HG02763 (cell line): ENCODE measurements at regions not wholly inside any gene's neighbourhood (a gene's known extent, or its start where the extent isn't known, plus 50 kb on each side); places are given as distances from the start of the nearest gene placed in this dataset.

Experiments
- ATAC-seq: cut with Tn5 transposase; IDR thresholded peaks from one replicate; pipeline ENCODE4 v1.9.1; 2021; ENCODE audit warnings: mild to moderate bottlenecking, moderate library complexity; ENCODE audit not compliant: unreplicated experiment

DNA sequence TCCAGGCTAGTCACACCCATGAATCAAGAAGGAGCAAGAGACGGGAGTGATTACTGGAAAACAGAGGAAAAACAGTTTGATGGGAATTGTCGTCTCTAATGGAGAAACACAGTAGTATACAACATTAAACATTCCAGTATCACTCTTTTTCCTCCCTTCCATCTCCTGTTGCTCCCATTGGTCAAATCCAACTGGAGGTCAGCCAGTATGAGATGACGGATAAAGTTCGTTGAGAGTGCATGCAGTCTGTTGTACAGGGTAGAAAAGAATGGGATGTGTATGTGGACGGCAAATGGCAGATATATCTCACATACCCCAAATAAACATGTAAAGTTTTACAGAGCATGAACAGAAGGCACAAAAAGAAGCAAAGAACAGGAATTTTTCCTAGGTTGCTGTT is 221.9 kb upstream of the TNP1 start:
- ATAC-seq: no peak

DNA sequence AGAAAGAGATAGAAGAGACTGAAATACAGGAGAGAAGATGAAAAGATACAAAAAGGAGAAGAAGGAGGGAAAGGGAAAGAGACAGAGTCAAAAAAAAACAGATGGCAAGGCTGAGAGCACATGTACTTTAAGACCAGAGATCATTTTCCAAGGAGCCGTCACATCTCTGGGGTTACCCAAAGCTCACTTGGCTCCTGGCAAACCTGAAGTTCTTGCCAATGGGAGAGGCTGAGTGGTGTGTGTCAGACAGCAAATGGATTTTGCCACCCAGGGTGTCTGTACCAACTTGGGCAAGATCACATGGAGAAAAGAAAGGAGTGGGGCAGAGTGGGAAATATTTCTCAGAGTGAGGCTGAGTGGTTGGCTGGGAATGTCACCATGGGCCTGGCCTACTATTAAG is 219.3 kb upstream of the TNP1 start:
- ATAC-seq: no peak

DNA sequence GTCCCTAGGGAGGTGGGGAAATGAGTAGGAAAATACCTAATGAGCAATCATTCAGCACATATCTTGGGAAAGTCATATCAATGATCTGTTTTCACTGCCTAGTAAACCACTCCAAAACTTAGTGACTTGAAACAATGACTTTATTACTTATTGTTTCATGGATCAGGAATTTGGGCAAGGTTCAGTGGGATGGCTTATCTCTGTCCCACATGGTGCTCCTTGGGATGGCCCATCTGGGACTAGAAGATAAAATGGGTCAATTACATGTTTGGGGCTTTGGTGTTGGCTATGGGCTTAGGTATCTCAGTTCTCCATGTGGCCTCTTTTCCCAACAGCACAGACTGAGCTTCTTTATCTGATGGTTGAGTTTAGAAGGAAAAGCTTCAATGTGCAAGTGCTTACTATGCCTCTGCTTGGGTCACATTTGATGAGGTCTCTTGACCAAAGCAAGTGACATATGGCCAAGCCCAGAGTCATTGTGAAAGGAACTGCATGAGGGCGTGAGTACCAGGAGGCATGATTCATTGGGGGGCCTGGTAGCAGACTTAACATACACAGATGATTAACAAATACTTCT is 218.1 kb upstream of the TNP1 start:
- no peak for ATAC-seq

DNA sequence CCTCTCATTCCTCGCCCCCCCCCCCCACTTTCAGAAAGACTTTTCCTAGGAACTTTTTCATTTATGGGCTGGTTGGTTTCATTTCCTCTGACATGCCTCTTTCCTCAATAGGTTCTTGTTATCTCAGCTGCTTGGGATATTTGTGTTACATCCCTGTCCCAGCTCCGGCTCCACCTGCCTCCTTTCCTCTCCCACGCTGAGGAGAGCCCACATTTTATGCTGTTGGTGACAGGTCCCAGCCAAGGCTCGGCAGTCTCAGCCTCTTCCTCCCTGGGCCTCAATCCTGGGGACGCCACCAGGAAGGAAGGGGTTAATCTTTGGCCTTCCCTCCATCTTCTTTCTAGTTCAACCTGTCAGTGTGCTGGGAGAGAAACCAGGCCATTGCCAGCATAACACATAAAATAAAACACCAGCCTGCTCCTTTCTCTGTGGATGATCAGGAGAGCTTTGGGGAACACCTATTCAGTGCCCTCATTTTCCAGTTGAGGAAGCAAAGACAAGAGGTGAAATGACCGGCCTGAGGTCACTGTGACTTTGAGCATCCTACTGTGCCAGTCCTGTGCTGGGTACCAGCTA is 216.9 kb upstream of the TNP1 start:
- ATAC-seq: no peak

DNA sequence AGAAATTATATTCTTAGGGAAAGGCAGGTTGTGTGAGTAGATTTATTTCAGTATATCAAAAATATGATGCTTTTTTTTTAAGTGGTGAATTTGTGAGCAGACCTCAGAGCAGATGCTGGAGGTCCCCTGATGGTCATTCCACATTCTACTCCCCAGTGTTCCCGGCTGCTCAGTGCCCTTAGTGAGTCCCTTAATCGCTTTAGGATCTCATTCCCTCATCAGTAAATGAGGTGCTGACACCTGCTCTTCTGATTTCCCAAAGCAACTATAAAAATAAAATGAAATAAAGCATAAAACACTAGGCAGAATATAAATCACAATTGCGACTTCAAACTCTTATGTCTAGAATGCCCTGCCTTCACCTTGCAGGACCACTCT is 216.2 kb upstream of the TNP1 start:
- no peak for ATAC-seq

DNA sequence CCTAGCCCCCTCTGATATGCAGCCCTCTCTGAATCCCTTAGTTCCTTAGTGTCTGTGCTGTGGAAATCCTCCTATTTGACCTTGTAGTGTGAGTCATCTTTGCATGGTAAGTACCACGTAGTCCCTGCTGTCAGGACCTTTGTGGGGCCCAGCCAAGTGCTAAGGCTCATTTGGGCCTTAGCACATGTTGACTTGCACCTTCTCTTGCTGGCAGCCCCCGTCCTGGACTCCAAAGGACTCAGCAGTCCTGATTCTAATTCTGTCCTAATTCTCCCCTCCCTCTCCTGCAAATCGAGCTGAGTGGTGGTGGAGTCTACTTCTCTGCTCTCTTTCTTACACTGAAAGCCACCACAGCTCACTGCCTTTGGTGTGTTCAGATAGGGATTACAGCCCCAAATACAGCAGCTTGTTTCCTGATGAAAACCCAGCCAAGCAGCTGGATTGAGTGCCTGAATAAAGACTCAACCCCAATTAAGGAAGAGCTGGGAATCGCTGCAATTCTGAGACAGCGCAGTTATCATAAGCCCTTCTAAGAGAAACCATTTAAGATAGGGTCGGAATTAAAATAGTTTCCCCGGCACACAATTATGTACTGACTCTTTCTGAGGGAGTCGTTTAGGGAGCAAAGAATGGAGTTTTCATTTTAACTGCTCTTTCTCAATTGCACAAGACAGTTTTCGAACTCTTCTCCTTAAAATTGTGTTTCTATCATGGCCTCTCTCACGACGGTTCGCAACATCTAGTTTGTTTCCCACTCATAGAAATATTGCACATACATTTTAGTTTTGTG is 215.6 kb upstream of the TNP1 start:
- no peak for ATAC-seq

DNA sequence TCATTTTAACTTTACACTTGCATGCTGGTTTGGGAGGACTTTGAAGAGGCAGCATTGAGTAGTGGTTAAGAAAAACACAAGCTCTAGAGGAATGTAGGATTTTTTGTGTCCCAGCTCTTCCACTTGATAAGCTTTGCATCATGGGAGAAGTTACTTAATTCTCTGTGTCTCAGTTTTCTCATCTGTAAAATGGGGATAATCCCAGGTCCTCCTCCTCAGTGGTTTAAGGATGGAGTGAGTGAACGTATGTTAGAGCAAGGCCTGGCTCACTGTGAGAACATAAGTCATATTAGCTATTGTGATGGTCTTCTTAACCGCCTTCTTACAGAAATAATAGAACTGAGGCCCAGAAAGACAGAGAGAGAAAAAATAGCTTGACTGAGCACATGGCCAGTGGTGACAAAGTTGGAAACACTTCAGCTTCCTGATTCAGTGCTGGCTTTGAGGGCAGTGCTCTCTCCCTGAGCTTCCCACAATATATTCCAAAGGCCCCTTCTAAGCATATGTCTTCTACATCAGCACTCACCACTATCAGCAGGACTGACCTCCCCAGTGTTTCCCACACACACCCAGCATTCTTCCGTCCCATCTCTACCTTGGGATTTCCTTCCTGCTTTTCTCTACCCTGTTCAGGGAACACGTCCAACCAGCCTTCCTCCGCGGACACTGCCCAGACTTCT is 214.9 kb upstream of the TNP1 start:
- ATAC-seq: no peak

DNA sequence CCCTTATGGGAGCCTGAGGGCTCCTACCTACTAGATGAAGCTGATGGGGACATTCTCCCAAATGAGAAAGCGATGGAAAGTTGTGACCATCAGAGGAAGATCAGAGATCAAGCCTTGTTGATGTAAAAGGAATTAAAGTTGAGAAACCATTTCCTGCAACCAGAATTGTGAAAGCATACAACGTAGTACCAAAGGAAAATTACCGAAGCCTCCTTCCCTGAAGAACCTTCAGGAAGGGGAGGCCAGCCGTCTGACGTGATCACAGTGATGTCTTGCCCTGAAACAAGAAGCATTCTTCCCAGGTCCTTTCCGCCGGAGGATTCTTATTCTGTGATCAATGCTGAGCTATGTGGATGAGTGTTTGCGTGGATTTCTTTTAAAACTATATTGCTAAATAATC is 211.6 kb upstream of the TNP1 start:
- no peak for ATAC-seq

DNA sequence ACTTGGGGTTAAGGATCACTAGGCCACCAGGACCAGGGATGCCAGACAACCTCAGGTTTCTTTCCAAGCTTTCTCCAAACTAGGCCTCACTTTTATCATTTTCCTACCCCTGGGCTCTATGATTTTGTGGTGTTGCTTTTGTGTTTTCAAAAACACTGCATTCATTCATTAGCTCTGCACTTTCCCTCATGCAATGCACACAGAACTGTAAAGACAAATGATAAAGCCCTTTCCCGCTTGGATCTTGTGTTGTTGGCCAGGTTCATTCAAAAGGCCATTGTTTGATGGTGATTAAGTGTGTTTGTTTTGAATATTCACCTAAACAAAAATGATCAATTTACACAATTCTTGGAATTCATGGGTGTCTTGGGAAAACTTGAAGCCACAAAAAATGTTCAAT is 210.7 kb upstream of the TNP1 start:
- no peak for ATAC-seq

DNA sequence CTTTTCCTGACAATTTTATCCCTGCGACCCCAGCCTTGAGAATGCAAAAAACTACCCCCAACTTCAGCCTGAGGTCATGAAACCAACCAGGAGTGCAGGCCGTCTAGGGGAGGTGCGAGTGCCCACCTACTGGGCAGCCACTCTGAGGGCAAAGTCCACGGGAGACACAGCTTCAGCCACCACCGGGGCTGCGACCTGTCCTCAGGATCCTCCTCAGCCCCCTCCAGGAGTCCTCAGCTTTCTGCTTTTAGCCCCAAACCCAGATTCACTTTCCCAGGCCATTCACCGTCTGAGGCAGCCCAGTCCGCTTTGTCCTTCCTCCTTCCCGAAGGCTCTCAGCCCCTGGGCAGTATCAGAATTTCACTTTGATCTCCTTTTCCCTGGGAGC is 210.2 kb upstream of the TNP1 start:
- no peak for ATAC-seq

DNA sequence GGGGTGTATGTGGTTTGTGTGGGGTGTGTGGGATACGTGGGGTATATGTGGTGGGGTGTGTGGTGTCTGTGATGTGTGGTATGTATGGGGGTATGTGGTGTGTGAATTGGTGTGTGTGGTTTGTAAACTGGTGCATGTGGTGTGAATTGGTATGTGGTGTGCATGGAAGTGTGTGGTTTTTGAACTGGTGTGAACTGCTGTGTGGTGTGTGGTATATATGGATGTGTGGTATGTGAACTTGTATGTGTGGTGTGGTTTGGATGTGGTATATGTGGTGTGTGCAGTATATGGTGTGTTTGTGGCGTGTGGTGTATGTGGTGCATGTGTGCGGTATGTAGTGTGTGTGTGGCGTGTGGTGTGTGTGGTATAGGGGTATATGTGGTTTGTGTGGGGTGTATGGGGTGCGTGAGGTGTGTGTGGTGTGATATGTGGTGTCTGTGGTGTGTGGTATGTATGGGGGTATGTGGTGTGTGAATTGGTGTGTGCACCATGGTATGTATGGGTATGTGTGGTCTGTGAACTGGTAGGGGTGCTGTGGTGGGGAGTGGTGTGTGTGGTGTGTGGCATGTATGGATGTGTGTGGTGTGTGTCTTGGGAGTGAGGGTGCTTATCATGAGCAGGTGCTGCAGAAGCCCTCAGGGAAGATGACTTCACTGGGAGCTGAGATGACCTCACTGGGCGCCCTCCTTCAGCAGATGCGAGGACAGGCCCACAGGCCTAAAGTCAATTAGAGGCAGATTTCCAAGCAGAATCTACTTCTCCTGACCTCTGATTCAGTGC is 209.6 kb upstream of the TNP1 start:
- no peak for ATAC-seq

DNA sequence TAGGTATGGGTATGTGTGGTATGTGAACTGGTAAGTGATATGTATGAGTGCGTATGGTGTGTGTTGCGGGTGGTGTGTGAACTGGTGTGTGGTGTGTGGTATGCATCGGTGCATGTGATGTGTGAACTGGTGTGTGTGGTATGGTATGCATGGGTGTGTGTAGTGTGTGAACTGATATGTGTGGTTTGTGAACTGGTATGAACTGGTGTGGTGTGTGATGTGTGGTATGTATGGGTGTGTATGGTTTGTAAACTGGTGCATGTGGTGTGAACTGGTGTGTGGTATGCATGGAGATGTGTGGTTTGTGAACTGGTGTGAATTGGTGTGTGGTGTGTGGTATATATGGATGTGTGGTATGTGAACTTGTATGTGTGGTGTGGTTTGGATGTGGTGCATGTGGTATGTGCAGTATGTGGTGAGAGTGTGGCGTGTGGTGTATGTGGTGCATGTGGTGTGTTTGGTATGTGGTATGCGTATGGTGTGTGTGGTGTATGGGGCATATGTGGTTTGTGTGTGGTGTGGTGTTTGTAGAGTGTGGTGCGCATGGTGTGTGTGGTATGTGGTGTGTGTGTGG is 208.9 kb upstream of the TNP1 start:
- ATAC-seq: no peak

DNA sequence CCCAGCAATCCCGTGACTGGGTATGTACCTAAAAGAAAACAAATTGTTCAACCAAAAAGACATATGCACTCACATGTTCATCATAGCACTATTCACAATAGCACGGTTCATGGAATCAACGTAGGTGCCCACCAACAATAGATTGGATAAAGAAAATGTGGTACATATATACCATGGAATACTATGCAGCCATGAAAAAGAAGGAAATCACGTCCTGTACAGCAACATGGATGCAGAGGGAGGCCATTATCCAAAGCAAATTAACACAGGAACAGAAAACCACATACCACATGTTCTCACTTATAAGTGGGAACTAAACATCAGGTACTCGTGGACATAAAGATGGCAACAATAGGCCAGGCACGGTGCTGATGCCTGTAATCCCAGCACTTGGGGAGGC is 207.9 kb upstream of the TNP1 start:
- ATAC-seq: no peak

DNA sequence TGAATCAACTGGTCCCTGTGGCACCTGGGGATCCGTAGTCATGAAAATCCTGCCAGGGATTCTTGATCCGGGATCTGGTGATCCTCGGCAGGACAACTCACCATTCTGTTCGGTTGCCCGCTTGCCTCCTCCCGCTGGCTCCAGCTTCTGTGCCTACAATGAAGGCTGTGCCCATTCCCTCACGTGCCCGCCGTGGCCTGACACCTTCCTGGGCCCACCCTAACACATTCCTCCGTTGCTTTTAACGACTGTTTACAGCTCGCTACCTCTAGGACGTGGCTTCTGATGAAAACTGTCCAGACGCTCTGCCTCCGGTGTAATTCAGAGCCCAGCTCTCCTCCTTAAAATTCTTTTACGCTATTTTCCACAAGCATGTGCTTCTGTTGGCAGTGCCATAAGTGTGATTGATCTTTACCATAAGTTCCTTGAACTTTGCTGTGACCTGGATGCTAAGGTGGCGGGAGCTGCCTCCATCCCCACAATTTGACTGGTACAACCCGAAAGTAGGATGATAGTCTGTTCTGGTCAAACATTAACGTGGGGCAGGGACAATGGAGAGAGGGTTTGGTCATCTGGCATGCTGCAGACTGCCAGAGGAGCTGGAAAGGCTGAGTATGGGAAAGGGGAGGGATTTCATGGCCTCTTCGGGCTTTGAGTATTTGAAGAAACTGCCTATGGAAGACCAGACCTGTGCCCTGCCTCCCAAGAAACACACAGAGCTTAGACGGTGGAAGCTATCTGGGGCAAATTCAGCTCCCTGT is 206.8 kb upstream of the TNP1 start:
- ATAC-seq: no peak

DNA sequence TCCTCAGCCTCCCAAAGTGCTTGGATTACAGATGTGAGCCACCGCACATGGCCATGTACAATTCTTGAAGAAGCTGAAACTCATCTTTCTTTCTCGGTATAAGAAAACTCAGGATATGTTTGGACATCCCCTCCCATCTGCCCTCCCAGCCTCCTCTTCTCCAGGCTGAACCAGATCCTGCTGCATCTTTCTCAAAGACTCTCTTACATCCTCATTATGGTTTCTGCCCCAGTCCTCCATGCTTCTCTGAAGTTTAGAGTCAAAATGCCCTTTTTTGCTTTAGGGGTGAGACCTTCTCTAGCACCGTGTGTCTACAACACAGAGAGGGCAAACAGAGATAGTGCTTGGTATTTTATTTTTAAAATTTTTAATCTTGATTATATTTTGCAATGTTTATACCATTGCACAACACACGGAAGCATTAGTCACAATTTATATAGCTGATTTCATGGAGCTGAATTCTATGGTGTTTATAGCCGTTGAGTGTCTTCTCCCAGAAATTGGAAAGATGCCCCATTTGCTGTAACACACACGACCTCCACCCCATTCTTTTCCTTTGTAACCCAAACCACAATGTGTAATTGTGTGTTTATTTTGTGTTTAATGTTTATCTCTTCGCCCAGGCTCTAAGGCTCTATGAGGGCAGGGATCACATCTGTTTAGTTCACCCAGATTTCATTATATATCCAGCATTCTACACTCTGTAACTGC is 206.0 kb upstream of the TNP1 start:
- no peak for ATAC-seq

DNA sequence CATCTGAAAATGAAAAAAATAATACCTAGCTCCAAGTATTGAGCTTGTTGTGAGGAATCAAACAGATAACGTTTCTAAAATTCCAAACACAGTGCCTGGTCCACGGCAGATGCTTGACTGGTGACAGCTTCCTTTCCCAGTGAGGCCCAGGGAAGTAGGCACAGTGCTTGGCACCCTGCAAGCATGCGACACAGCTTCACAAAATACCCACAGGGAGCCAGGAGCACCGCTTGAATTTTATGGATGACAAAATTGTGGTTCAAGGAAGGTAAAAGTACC is 205.1 kb upstream of the TNP1 start:
- ATAC-seq: no peak

DNA sequence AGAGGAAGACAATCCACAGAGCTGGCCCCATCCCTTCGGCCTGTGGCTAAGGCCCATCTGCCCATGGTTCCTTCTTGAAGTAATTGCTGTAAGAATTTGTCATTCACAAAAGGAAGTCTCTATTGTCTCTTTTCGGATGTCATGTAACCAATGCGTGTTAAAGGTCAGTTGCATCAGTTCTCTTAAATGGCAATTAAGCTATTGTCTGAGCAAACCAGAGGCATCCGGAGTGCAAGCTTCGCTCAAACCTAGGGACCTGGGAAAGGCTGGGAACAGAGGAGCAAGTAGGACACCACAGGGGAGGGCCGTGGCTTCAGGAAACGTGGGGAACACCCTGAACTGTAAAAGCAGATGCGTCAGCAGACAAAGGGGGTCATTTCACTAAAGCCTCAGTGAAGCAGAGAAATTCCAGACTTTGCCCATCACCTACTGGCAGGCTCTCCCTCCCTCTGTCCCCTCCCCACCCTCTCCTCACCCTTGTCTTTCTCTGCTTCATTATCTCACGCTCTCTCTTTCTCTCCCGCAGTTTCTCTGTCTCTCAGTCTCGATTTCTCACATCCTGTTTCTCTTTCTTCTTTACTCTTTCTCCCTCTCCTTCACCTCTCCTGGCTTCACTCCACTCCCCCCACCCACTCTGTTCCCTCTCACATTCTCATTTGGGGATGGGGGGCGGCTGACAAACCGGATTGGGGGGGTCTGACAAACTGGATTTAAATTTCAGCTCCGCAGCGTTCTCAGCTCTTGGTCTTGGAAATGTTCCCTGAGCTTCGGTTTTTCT is 204.6 kb upstream of the TNP1 start:
- ATAC-seq: no peak

DNA sequence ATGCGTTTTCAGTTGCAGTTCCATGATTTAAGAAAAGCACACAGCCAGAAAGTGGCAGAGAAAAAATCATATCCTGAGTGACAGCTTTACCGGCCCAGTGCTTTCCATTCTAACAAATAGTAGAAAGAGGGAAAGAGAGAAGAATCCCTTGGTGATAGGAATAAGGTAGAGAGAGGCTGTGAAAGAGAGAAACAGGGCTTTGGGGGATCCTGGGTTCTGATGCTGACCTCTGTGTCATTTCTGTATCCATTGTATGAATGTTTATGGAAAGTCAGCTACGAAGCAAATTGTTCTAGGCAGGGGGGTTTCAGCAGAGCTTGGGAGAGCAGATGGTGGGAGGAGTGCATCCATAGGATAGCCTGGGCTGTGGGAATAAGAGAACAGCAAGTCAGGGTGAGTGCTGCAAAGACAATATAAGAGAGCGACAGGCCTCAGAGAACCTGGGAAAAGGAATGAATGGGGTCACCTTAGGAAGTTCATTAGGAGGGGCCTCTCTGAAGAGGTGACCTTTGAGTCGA is 203.4 kb upstream of the TNP1 start:
- ATAC-seq: no peak

DNA sequence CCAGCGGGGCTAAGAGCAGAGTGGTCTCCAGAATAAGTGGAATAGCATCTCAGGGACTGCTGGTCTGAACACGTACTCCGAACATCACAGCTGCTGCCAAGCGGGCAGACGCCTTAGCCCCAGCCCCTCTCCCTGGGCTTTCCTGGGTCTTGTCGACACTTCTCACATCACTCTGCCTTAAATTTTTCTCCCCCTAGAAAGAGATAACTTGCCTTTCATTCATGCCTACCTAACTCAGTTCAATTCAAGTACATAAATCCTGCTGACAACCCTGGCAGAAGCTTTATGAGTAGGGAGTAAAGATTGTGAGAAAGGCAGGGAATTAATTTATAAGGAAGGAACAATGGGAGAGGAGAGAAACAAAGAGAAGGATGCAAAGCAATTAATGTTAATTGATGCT is 202.9 kb upstream of the TNP1 start:
- no peak for ATAC-seq
